HG03025 (cell line): ENCODE measurements at regions not wholly inside any gene's neighbourhood (a gene's known extent, or its start where the extent isn't known, plus 50 kb on each side); places are given as distances from the start of the nearest gene placed in this dataset.

Experiments used
- ATAC-seq: cut with Tn5 transposase; IDR thresholded peaks from one replicate; pipeline ENCODE4 v1.9.1; 2021; ENCODE audit warnings: mild to moderate bottlenecking, moderate library complexity; ENCODE audit not compliant: unreplicated experiment, low FRiP score

GRCh38 chr14:61226015-61226654 is 55.0 kb downstream of the TMEM30B start:
- ATAC-seq: no peak

- ATAC-seq: no peak
These were observed 55.8 kb downstream of the TMEM30B start for GRCh38 chr14:61225344-61225743.

GRCh38 chr14:61223552-61223951 is 57.6 kb downstream of the TMEM30B start:
- ATAC-seq: no peak

- ATAC-seq: no peak
These were observed 58.8 kb downstream of the TMEM30B start for GRCh38 chr14:61222388-61222787.

GRCh38 chr14:61221906-61222305 is 59.2 kb downstream of the TMEM30B start:
- no peak for ATAC-seq

- ATAC-seq: no peak
These were observed 61.5 kb downstream of the TMEM30B start for GRCh38 chr14:61219673-61220072.

GRCh38 chr14:61219256-61219655 is 61.9 kb downstream of the TMEM30B start:
- ATAC-seq: no peak

- ATAC-seq: no peak
These were observed 62.4 kb downstream of the TMEM30B start for GRCh38 chr14:61218767-61219166.

GRCh38 chr14:61218157-61218556 is 63.0 kb downstream of the TMEM30B start:
- no peak for ATAC-seq

GRCh38 chr14:61217516-61217915 is 63.6 kb downstream of the TMEM30B start:
- ATAC-seq: no peak

- no peak for ATAC-seq
These were observed 65.7 kb downstream of the TMEM30B start for GRCh38 chr14:61215222-61216020.

GRCh38 chr14:61213920-61214319 is 67.2 kb downstream of the TMEM30B start:
- ATAC-seq: no peak

- no peak for ATAC-seq
These were observed 67.9 kb downstream of the TMEM30B start for GRCh38 chr14:61213191-61213621.

GRCh38 chr14:61212546-61212945 is 68.6 kb downstream of the TMEM30B start:
- ATAC-seq: no peak

- ATAC-seq: no peak
These were observed 69.5 kb downstream of the TMEM30B start for GRCh38 chr14:61211476-61212255.

- ATAC-seq: no peak
These were observed 77.9 kb downstream of the TMEM30B start for GRCh38 chr14:61203081-61203753.

- ATAC-seq: no peak
These were observed 79.0 kb downstream of the TMEM30B start for GRCh38 chr14:61202124-61202523.

- no peak for ATAC-seq
These were observed 80.0 kb downstream of the TMEM30B start for GRCh38 chr14:61201171-61201570.

- ATAC-seq: no peak
These were observed 83.7 kb downstream of the TMEM30B start for GRCh38 chr14:61197416-61197815.

GRCh38 chr14:61196792-61197191 is 84.3 kb downstream of the TMEM30B start:
- ATAC-seq: no peak

- no peak for ATAC-seq
These were observed 85.1 kb downstream of the TMEM30B start for GRCh38 chr14:61196034-61196433.
